ENCODE measurements at regions not wholly inside any gene's neighbourhood (a gene's known extent, or its start where the extent isn't known, plus 50 kb on each side); places are given as distances from the start of the nearest gene placed in this dataset.

- TF ChIP-seq CTCF (IDR thresholded peaks at IDR 0.05) (no peak), POLR2A (IDR thresholded peaks at IDR 0.05) (no peak), POLR2AphosphoS5 (IDR thresholded peaks at IDR 0.05) (no peak)
- intact Hi-C loops (cut with DNase I; ENCODE audit: low total_unique reads), result no loop called here
- H3K27me3 ChIP-seq, result no peaks in the 10 kb centered on the region
- no peaks in the 10 kb centered on the region for H3K36me3 ChIP-seq
- DNase-seq (ENCODE audit: low spot score in 2 of 2), result peak in 1 of 2 donors; percentile 18
- no peak overlapping the region for H3K4me3 ChIP-seq
- no peaks in the 10 kb centered on the region for H3K4me1 ChIP-seq
- peaks cover 0 to 27% of the 10 kb centered on the region in 2 donors for H3K9me3 ChIP-seq
- H3K27ac ChIP-seq, result peak overlapping the region in 1 of 2 donors; percentile 1
Measured at GRCh38 chr3:130609166-130609979, 92.4 kb downstream of the COL6A6 start.

GRCh38 chr3:130619196-130619595 lies 102.2 kb downstream of the COL6A6 start:
- Histone ChIP-seq H3K4me1 (no peaks in the 10 kb centered on the region), H3K36me3 (no peaks in the 10 kb centered on the region), H3K9me3 (no peaks in the 10 kb centered on the region), H3K27ac (no peak overlapping the region), H3K27me3 (no peaks in the 10 kb centered on the region), H3K4me3 (no peak overlapping the region)
- intact Hi-C loops (cut with DNase I; ENCODE audit: low total_unique reads), result no loop called here
- no peak for TF ChIP-seq POLR2A (IDR thresholded peaks at IDR 0.05)
- no peak for TF ChIP-seq CTCF (IDR thresholded peaks at IDR 0.05)
- no peak for TF ChIP-seq POLR2AphosphoS5 (IDR thresholded peaks at IDR 0.05)
- no peak for DNase-seq (ENCODE audit: low spot score in 2 of 2)

GRCh38 chr3:130621824-130622223 lies 104.8 kb downstream of the COL6A6 start:
- no peaks in the 10 kb centered on the region for H3K36me3 ChIP-seq
- intact Hi-C loops (cut with DNase I; ENCODE audit: low total_unique reads), result no loop called here
- DNase-seq (ENCODE audit: low spot score in 2 of 2), result no peak
- H3K27me3 ChIP-seq, result no peaks in the 10 kb centered on the region
- peak overlapping the region in 1 of 2 donors; percentile 58 for H3K27ac ChIP-seq
- no peaks in the 10 kb centered on the region for H3K4me1 ChIP-seq
- H3K9me3 ChIP-seq, result no peaks in the 10 kb centered on the region
- no peak overlapping the region for H3K4me3 ChIP-seq
- TF ChIP-seq CTCF (IDR thresholded peaks at IDR 0.05) (no peak), POLR2AphosphoS5 (IDR thresholded peaks at IDR 0.05) (no peak), POLR2A (IDR thresholded peaks at IDR 0.05) (no peak)

- Histone ChIP-seq H3K36me3 (no peaks in the 10 kb centered on the region), H3K9me3 (no peaks in the 10 kb centered on the region), H3K4me1 (no peaks in the 10 kb centered on the region), H3K27ac (no peak overlapping the region), H3K4me3 (no peak overlapping the region), H3K27me3 (no peaks in the 10 kb centered on the region)
- no peak for DNase-seq (ENCODE audit: low spot score in 2 of 2)
- TF ChIP-seq POLR2AphosphoS5 (IDR thresholded peaks at IDR 0.05) (no peak), CTCF (IDR thresholded peaks at IDR 0.05) (no peak), POLR2A (IDR thresholded peaks at IDR 0.05) (no peak)
- intact Hi-C loops (cut with DNase I; ENCODE audit: low total_unique reads), result no loop called here
Measured at GRCh38 chr3:130626049-130626448, 109.1 kb downstream of the COL6A6 start.

- TF ChIP-seq CTCF (IDR thresholded peaks at IDR 0.05), result no peak
- DNase-seq (ENCODE audit: low spot score in 2 of 2), result no peak
- H3K27ac ChIP-seq, result no peak overlapping the region
- no peaks in the 10 kb centered on the region for H3K27me3 ChIP-seq
- no peaks in the 10 kb centered on the region for H3K4me1 ChIP-seq
- intact Hi-C loops (cut with DNase I; ENCODE audit: low total_unique reads), result no loop called here
- no peaks in the 10 kb centered on the region for H3K36me3 ChIP-seq
- no peaks in the 10 kb centered on the region for H3K9me3 ChIP-seq
- H3K4me3 ChIP-seq, result no peak overlapping the region
Measured at GRCh38 chr3:130627143-130627855, 110.3 kb downstream of the COL6A6 start.

Data from breast epithelium (tissue), 4 donors.